Retinal pigment epithelial cell (primary cell): ENCODE measurements at regions not wholly inside any gene's neighbourhood (a gene's known extent, or its start where the extent isn't known, plus 50 kb on each side); places are given as distances from the start of the nearest gene placed in this dataset.

Experiments
- DNase-seq: peaks from one replicate; pipeline ENCODE4 v3.0.0-alpha.2; 2010; ENCODE audit warnings: low read depth
- H3K4me3 ChIP-seq: 2 replicates; pipeline ENCODE4 v1.5.1; 2011; ENCODE audit warnings: mild to moderate bottlenecking, low read length, control low read depth, moderate library complexity
- TF ChIP-seq, protein P1 (sequence below): conservative IDR thresholded peaks from 2 replicates; pipeline ENCODE4 v1.5.1; 2011; ENCODE audit warnings: low read depth, low read length, control low read depth, inconsistent platforms

DNA sequence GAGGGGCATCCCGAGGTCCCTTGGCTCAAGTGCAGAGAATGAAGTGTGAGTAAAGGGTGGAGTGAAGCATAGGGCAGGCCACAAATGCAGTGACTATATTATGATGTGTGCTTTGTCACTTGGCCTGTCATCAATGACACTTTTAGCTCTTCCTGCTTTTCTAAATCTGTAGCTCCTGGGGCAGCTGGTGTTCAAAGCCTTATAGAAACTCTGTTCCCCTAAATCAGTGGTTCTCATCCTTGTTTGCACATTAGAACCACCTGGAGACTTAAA lies 135.6 kb upstream of the LGALSL start:
- no peak for DNase-seq
- TF ChIP-seq, protein P1, sequence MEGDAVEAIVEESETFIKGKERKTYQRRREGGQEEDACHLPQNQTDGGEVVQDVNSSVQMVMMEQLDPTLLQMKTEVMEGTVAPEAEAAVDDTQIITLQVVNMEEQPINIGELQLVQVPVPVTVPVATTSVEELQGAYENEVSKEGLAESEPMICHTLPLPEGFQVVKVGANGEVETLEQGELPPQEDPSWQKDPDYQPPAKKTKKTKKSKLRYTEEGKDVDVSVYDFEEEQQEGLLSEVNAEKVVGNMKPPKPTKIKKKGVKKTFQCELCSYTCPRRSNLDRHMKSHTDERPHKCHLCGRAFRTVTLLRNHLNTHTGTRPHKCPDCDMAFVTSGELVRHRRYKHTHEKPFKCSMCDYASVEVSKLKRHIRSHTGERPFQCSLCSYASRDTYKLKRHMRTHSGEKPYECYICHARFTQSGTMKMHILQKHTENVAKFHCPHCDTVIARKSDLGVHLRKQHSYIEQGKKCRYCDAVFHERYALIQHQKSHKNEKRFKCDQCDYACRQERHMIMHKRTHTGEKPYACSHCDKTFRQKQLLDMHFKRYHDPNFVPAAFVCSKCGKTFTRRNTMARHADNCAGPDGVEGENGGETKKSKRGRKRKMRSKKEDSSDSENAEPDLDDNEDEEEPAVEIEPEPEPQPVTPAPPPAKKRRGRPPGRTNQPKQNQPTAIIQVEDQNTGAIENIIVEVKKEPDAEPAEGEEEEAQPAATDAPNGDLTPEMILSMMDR: no peak
- no peak overlapping the region for H3K4me3 ChIP-seq

DNA sequence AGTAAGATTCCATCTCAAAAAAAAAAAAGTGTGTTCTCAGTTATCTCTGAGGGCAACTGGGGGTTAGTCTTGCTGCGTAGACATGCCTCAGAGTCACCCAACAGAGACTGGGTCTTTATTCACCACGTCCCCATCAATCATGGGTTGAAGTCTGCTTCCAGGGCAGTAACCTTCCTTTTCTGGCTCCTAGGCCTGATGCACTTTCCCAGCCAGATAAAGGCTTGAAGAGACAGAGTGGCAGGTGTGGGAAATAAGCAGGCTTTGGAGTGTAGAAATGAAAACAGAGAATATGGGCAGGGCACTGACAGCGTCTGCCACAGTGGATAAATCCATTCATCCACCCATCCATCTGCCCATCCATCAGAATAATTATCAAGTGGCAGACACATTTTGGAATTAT lies 134.1 kb upstream of the LGALSL start:
- TF ChIP-seq, protein P1: no peak
- DNase-seq: no peak
- H3K4me3 ChIP-seq: no peak overlapping the region

DNA sequence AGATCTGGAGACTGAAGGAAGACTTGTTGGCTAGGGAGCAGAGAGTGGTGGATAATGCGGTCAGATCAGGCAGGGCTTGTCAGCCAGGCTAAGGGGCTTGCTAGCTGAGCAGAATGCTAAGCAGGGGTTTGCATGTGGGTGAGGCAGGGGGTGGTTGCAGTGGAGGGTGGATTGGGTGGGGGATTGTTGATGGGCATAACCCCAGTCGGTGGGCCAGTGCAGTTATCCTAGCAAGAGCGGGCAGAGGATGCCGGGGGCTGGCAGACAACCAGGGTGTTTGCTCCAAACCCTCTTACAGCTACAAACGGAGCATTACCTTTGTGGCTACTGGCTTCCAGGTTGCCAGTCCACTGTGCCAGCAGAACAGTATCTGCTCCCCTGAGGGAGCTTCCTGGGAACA lies 131.5 kb upstream of the LGALSL start:
- TF ChIP-seq, protein P1: no peak
- DNase-seq: no peak
- H3K4me3 ChIP-seq: no peak overlapping the region

DNA sequence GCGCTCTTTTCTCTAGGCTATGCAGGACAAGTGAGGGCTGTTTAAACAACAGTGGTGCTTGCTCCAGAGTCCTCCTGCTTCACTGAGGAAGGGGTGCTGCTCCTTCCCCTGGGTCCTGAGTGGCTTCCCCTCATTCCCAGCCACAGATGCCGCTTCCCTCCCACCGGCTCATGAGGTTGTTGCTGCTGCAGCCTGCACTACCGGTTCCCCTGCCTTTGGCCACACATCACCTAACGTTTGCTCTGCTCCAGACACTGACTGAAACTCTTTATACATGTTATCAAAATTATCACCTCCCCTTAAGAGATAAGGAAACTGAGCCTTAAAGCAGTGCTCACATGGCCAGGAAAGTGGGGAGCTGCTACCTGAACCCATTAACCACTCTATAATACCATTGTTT lies 130.8 kb upstream of the LGALSL start:
- DNase-seq: no peak
- H3K4me3 ChIP-seq: no peak overlapping the region
- TF ChIP-seq, protein P1: no peak

DNA sequence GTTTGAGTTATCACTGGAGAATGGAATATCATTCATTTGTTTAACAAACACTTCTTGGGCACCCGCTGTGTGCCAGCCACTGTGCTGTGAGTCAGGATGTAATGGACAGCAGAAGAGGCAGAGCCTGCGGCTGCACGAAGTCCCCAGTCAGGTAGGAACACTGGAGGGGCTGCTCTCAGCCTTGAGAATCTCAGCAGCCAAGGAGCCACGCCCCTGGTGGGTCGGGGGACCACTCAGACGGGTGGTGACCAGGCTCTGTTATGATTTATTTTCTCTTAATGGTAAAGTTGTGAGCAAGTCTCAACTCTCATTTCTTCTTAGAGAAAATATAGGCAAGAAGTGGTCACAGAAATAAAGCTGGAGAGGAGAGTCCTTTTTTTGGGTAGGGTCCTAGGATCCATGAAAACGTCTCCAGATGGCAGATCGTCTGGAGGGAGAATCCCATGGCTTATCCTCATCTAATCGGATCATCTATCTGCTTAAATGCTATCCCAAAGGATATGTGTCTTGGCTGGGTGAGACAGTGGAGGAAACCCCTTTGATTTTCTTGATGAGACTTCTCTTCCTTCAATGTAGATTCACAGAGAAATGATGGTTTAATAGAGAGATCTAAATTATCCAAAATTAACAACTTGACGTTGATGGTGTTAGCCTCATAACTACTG lies 129.1 kb upstream of the LGALSL start:
- TF ChIP-seq, protein P1: no peak
- DNase-seq: no peak
- H3K4me3 ChIP-seq: no peak overlapping the region

DNA sequence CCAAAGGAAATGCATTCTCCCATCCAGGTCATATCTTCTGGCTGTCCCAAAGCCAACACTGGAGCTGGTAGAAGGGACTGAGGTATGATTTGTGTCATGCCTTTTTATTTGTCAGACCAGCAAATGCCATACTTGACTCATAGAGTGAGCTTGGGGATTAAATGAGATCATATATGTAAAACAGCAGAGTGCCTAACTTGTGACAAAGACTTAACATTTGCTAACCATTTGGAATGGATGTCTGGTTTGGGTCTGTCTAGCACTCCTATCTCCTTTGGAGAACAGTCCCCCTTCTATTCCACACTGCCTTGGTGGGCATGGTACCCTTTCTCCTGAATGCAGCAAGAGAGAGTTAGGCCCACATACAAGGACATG lies 128.5 kb upstream of the LGALSL start:
- H3K4me3 ChIP-seq: no peak overlapping the region
- TF ChIP-seq, protein P1: no peak
- DNase-seq: no peak

DNA sequence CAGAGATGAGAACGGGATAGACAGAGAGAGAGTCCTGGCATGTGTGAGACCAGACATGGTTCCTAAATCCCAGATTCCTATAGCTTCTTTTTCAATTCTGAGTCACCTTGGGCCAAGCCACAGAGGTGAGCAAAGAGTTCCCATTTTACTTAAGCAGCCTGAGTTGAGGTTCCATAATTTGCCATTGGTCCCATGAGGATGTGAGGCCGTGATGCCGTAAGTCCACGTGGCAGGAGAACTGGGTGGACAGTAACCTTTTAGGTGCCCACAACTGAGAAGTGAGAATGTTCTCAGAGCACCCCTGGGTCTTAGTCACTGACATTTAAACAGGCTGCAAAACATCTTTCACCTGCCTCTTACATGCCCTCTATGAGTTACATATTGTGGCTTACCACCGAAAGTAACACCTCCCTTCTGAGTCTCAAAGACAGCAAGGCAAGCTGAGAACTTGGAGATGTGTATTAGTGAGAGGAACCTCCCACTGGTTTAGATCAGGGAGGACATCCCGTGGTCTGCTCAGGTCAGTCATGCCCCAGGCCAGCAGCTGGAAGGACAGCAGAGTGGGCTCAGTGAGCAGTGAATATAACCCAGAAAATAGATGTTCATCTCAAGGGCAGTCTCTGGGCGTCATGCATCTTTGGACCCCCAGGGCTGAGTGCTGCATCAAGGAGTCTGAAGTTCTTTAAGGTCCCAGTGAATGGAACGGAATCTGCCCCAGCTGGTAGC lies 127.9 kb upstream of the LGALSL start:
- TF ChIP-seq, protein P1: no peak
- H3K4me3 ChIP-seq: no peak overlapping the region
- DNase-seq: no peak
